ENCODE measurements at regions not wholly inside any gene's neighbourhood (a gene's known extent, or its start where the extent isn't known, plus 50 kb on each side); places are given as distances from the start of the nearest gene placed in this dataset.

DNA sequence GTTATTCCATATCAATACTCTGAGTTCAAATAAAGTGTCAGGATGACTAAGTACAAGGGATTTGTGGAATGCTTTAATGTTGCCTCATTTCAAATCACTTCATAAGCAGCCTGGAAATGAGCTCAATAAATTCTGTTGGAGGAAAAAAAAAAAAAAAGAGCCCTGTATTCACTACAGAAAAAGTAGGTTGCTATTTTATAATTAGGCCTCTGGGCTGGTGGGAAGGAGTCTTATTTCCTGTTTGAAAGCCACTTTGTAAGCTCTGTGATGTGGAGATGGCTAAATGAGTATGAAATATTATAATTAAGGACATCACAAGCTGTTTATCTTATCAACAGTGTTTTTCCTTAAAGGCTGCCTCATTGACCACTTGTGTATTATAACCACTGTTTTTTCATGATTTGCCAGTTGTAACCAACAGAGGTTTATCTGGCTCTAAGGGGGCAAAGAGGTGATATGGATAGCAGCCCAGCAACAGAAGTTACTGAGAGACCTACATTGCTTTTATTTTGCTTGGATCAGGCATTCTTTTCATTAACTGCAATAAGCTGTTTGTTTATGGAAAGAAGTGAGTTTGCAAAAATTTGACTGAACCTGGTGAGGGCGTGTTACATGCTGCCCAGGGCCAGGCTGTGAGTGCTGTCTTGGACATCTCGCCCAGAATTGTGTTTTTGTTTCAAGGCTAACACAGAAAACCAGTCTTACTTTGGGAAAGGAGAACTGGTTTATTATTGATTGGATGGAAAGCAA is 563.3 kb upstream of the MAP3K7 start:
- no peak for DNase-seq (ENCODE audit: low spot score)

DNA sequence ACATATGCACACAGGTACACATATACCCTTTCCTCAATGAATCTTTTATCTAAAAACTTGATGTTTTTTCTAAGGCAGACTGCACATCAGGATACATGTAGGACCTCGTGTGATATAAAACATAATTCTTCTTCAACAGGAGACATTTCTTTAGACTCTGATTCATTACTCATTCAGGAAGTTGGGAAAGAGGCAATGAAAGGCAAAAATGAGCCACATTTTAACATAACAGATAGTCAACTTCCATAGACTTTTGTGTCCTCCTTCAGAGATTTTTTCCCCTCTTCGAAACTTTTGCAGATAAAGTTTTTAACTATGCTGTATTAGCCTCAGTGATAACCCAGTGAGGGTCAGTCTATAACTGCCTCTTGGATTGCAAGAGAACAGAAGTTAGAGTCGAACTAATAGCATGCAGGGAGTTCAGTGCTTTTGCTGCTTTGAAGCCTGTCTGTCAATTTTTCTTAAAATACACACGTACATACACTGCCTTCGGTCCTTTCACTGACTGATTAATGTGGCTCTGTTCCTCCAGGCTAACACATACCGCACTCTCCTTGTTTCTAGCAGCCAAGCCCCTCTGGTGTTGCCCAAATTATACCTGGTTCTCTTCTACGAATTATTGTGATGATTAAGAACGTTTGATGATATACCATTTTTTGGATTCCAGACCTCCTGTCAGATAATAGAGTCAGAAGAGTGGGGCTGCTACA is 562.5 kb upstream of the MAP3K7 start:
- DNase-seq (ENCODE audit: low spot score) = no peak

DNA sequence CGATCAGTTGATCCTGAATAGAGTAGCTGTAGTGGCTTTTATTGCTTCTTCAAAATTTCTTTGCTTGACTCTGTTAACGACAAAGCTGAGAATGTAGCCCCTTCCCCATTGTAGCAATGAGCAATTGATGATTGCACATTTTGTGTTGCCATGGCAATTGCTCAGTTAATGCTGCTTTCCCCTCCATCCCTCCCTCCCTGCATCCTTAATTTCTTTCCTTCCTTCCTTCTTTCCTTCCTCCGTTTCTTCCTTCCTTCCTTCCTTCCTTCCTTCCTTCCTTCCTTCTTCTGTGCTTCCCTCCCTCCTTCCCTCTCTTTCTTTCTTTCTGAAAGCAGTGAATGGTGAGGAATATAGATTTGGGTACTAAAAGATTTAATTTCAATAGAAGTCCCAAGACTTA is 557.3 kb upstream of the MAP3K7 start:
- no peak for DNase-seq (ENCODE audit: low spot score)

DNA sequence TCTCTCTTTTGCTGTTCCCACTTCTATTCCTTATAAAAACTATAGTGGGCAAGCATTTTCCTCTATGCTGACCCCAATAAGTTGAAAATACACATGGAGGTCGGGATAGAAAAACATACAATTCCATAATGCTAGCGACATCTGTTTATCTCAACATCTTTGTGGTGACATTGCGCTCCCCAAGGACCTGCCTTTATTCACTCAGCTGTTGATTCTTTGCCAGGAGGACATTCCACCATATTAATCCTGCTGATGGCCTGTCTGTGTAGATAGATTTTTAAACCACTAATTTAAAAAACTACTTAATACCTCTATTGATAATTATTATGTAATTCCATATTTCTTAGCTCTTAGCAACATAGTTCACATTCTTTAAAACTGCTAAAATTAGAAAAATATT is 555.3 kb upstream of the MAP3K7 start:
- no peak for DNase-seq (ENCODE audit: low spot score)

GRCh38 chr6:91141346-91141745 is 554.5 kb upstream of the MAP3K7 start:
- DNase-seq (ENCODE audit: low spot score) = no peak

DNA sequence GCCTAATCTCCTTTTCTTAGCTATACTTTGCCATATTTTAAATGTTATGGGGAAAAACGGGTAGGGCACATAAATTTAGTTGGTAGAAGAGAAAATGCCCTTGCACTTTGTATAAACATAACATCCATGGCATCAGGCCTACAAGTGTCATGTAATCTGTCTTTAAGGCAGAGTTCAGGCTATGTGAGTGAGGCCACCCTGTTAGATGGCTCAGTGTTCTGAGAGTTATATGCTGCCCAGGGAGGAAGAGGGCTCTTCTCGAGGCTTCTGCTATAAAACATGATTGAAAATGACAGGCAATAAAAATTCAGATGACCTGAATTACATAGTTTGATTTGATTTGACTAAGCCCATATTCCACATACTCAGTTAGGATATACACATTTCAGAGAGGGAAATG is 553.6 kb upstream of the MAP3K7 start:
- no peak for DNase-seq (ENCODE audit: low spot score)

DNA sequence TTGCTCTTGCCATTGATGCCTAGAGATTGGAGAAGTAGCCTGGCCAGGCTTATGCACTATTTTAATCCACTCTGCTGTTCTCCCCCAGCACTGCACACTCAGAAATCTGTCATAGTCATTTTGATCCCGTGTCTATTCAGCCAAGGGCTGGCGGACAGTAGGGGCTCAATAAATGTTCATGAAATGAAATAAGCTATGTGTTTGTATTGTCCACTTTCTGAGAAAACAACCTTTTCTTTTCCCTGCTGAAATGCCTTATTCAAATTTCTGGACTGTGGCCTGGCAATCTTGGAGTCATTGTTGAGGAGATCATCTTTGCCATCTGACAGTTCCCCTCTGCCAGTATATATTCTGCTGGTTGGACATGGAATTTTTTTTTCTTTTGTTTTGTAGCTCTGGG is 550.4 kb upstream of the MAP3K7 start:
- no peak for DNase-seq (ENCODE audit: low spot score)

DNA sequence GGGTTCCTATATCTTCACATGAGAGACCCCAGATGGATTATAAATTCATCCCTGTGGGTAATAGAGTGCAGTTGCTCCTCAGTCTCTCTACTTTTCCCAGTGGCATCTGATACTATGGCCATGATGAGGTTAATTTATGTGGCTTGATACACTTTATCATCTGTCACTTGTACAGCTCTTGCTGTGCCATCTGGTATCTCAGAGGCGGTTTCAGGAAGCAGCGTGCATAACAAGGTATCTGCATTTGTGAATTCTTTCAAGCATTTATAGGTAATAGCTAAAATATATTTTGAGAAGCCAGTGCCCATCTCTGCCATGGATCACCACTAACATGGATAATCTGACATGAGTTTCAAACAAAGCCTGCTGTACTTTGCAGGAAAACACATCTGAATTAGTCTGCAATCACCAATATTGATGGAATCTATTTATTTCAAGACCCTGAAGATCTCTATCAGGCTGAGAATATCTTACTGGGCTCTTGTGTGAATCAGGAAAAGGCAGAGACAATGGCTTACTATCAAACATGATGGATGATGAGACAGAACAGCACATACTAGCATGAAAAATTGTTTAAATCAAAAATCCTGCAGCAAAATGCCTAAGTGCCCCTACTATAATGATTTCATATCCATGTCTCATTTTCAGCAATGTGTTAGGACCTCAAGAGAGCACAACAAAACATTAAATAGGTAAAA is 548.7 kb upstream of the MAP3K7 start:
- no peak for DNase-seq (ENCODE audit: low spot score)

DNA sequence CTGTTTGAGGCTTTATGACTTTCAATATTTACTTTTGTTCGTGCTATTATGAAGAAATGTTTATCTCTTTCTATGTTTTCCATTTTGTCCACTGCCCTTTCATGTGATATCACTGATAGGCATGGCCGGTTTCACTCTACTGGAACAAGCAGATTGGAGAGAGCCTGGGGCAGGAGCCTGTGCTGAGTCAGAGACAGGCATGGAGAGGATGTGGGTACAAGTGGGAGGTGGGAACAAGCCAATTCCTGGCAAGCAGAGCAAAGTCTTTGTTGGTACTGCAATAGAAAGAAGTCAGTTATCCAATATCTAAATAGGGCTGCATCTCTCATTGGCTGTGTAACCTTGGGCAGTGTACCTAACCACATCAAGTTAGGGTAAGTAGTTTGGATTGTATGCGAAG is 545.6 kb upstream of the MAP3K7 start:
- no peak for DNase-seq (ENCODE audit: low spot score)

DNA sequence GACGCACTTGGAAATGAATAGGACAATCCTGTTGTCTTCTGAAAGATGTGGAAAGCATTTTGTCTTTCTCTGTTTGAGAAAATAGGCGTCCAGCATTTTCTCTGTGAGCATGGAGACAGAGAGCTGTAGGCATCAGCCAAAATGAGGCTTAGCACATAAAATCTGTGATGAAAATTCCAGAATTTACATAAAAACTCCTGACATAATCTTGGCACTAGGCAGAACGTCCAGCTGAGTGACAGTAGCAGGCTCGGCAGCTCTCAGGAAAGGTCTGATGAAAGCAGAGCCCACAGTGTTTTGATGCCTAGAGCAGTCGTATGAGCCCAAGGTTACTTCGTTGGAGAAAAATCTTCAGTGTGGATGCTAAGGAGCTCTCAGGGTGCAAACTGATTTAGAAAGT is 543.3 kb upstream of the MAP3K7 start:
- no peak for DNase-seq (ENCODE audit: low spot score)

DNA sequence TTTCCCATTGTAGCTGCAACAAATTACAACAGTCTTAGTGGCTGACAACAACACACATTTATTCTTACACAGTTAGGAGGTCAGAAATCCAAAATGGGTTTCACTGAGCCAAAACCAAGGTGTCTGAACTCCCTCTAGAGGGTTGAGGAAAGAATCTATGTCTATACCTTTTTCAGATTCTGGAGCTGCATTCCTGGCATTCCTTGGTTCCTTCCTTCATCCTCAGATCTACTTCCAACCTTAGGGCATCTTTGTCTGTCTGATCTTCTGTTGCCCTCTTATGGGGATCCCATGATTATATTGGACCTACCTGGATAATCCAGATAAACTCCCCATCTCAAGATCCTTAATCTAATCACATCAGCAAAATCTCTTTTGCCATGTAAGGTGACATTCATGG is 540.9 kb upstream of the MAP3K7 start:
- DNase-seq (ENCODE audit: low spot score) = no peak

GRCh38 chr6:91126876-91127275 is 540.0 kb upstream of the MAP3K7 start:
- DNase-seq (ENCODE audit: low spot score) = no peak

GRCh38 chr6:91117550-91117949 is 530.7 kb upstream of the MAP3K7 start:
- DNase-seq (ENCODE audit: low spot score) = no peak

DNA sequence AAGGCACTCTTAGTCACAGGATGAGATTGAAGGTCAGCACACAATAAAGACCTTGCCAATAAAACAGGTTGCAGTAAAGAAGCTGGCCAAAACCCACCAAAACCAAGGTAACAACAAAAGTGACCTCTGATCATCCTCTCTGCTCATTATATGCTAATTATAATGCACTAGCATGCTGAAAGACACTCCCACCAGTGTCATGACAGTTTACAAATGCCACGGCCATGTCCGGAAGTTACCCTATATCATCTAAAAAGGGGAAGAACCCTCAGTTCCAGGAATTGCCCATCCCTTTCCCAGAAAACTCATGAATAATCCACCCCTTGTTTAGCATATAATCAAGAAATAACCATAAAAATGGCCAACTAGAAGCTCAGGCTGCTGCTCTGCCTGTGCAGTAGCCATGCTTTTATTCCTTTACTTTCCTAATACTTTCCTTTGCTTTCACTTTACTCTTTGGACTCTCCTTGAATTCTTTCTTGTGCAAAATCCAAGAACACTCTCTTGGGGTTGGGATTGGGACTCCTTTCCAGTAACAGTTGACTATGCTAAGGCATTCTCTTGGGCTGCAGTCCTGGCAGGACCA is 527.3 kb upstream of the MAP3K7 start:
- no peak for DNase-seq (ENCODE audit: low spot score)

GRCh38 chr6:91106083-91106482 is 519.2 kb upstream of the MAP3K7 start:
- DNase-seq (ENCODE audit: low spot score) = no peak

DNA sequence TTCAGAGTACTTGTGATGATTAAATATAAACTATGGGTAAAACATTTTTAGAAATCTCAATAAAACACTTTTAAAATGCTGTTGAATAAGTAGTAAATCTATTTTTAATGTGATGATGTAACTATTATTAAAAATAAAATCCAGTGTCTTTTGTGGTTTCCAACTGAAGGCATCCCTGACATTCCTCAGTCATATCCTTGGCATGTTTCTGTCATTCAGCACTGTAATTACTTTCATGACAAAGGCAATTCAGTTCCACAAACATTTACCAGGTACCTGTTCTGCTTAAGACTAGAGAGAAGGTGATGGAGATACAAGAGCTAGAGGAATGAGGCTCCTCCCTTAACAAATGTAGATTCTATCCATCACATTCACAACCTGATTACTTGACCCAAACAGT is 518.7 kb upstream of the MAP3K7 start:
- DNase-seq (ENCODE audit: low spot score) = no peak

GRCh38 chr6:91099479-91099878 is 512.6 kb upstream of the MAP3K7 start:
- no peak for DNase-seq (ENCODE audit: low spot score)

GRCh38 chr6:91098006-91098405 is 511.1 kb upstream of the MAP3K7 start:
- no peak for DNase-seq (ENCODE audit: low spot score)

- DNase-seq (ENCODE audit: low spot score) = no peak
Observed at GRCh38 chr6:91097364-91097763, 510.5 kb upstream of the MAP3K7 start.

GRCh38 chr6:91094806-91095475 is 508.1 kb upstream of the MAP3K7 start:
- DNase-seq (ENCODE audit: low spot score) = no peak

DNA sequence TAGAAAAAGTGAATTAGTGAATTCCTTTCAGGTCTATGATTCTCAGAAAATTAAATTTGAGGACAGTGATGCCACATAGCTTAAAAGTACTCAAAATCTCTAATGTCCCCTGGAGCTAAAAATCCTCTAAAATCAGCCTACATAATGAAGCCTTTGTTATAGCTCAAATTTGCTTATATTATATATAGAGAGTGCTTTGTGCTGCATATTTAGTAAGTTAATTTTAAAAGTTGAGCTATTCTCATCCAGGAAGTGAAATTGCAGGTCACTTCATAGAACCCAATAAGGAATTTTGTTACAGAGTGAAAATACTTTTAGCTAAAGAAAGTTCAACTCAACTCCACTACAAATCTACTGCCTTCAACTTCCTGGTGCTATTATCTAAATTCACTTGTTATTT is 507.5 kb upstream of the MAP3K7 start:
- no peak for DNase-seq (ENCODE audit: low spot score)

DNA sequence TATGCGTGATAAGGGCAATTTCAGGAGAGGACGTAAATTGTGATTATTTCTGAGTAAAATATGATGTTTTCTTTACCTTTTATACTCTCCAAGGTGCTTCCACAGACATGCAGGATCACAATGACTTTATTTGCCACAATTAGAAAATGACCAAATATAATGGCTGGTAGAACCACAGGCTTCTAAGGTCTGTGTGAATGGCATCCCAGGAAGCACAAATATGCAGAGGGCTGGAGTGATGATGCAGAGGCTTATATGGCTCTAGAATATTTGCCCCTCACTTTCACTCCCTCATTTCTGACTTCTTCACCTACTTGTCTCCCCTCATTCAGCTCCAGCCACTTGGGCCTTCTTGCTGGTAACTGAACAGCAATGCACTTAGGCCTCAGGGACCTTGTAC is 502.1 kb upstream of the MAP3K7 start:
- DNase-seq (ENCODE audit: low spot score) = no peak

Data from HT-29 (cell line).